HEK293T (cell line): ENCODE measurements at regions not wholly inside any gene's neighbourhood (a gene's known extent, or its start where the extent isn't known, plus 50 kb on each side); places are given as distances from the start of the nearest gene placed in this dataset.

Experiments used
- CTCF ChIA-PET: fragments of 350-600 bp; formaldehyde crosslinking; extraction: SDS; loops from one replicate; lab custom pipeline; 2021; ENCODE audit warnings: antibody characterized with exemption, inconsistent platforms; lab: Yijun Ruan, JAX
- POLR2A ChIA-PET: fragments of 350-600 bp; formaldehyde crosslinking; extraction: SDS; loops from one replicate; lab custom pipeline; 2020; ENCODE audit warnings: antibody characterized with exemption, inconsistent platforms; lab: Yijun Ruan, JAX
- DNase-seq: peaks from one replicate; pipeline ENCODE4 v3.0.0; 2012; ENCODE audit warnings: mixed read lengths; ENCODE audit errors: extremely low spot score
- ARNT ChIP-seq: fragments of 450-650 bp; IDR thresholded peaks from 2 replicates; pipeline ENCODE4 v1.6.1; 2017; ENCODE audit warnings: mild to moderate bottlenecking
- BHLHE40 ChIP-seq: fragments of 450-650 bp; IDR thresholded peaks from 2 replicates; pipeline ENCODE4 v1.6.1; 2016; ENCODE audit warnings: mild to moderate bottlenecking, moderate library complexity, borderline replicate concordance
- CTBP1 ChIP-seq: fragments of 450-650 bp; IDR thresholded peaks from 2 replicates; pipeline ENCODE4 v1.6.1; 2016; ENCODE audit warnings: borderline replicate concordance
- ELF4 ChIP-seq: fragments of 450-650 bp; IDR thresholded peaks from 2 replicates; pipeline ENCODE4 v1.6.1; 2017; ENCODE audit warnings: antibody characterized with exemption
- FOXA1 ChIP-seq: fragments of 450-650 bp; IDR thresholded peaks from 2 replicates; pipeline ENCODE4 v1.6.1; 2016; ENCODE audit warnings: mild to moderate bottlenecking
- FOXK2 ChIP-seq: fragments of 450-650 bp; IDR thresholded peaks from 2 replicates; pipeline ENCODE4 v1.6.1; 2016; ENCODE audit warnings: mild to moderate bottlenecking
- FOXM1 ChIP-seq: fragments of 450-650 bp; IDR thresholded peaks from 2 replicates; pipeline ENCODE4 v1.6.1; 2017; ENCODE audit warnings: mild to moderate bottlenecking, borderline replicate concordance
- HDGF ChIP-seq: fragments of 450-650 bp; IDR thresholded peaks from 2 replicates; pipeline ENCODE4 v1.6.1; 2017; ENCODE audit warnings: antibody characterized with exemption, borderline replicate concordance
- L3MBTL2 ChIP-seq: fragments of 450-650 bp; conservative IDR thresholded peaks from 2 replicates; pipeline ENCODE4 v1.6.1; 2016; ENCODE audit warnings: mild to moderate bottlenecking
- LEF1 ChIP-seq: fragments of 450-650 bp; IDR thresholded peaks from 2 replicates; pipeline ENCODE4 v1.6.1; 2017; ENCODE audit warnings: mild to moderate bottlenecking, borderline replicate concordance
- NFRKB ChIP-seq: fragments of 450-650 bp; IDR thresholded peaks from 2 replicates; pipeline ENCODE4 v1.6.1; 2016; ENCODE audit warnings: mild to moderate bottlenecking, moderate library complexity
- PKNOX1 ChIP-seq: fragments of 450-650 bp; IDR thresholded peaks from 2 replicates; pipeline ENCODE4 v1.6.1; 2016
- SP1 ChIP-seq: fragments of 450-650 bp; IDR thresholded peaks from 2 replicates; pipeline ENCODE4 v1.6.1; 2017
- SUZ12 ChIP-seq: fragments of 450-650 bp; IDR thresholded peaks from 2 replicates; pipeline ENCODE4 v1.6.1; 2016; ENCODE audit warnings: mild to moderate bottlenecking
- TARDBP ChIP-seq: fragments of 450-650 bp; IDR thresholded peaks from 2 replicates; pipeline ENCODE4 v1.6.1; 2016
- ZNF384 ChIP-seq: fragments of 450-650 bp; IDR thresholded peaks from 2 replicates; pipeline ENCODE4 v1.6.1; 2016

DNA sequence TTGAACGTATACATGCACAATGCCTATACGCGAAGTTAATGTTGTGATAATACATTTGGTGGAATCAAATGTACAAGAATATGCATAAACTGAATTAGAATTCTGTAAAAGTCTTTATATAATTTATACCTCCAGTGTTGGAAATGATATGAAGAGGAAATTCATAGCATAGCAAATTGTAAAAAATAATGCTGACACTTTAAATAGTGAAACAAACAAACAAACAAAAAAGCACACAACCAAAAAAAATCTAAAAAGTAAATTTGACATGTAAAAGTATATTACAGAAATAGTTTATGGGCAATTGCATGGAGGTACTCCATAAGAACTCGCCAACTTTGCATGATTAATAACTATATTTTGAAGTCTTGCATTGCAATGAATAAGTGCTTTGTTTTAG, 780.9 kb downstream of the TBC1D32 start:
- POLR2A ChIA-PET: no interaction called here
- CTCF ChIA-PET: no interaction called here
- TF ChIP-seq TARDBP (no peak), ARNT (no peak), L3MBTL2 (no peak), SP1 (no peak), NFRKB (no peak), FOXM1 (no peak), FOXK2 (no peak), LEF1 (no peak)
- DNase-seq: no peak

DNA sequence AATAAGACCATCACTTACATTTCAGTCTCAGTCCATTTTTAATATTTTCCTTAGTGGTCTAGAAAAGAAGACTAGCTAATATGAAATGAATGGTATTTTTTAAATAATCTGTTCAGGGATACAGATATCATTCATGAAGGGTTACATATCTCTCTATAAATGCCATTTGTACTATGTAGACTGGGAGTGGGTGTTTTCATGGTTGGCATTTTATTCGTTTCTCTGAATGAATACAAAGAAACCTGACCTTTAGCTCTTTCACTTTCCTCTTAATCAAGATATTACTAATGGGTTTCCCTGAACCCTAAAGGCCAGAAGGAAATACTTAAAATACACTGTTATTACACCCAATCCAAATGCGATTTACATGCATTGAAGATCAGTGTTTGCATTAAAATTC, 788.9 kb downstream of the TBC1D32 start:
- CTCF ChIA-PET: no interaction called here
- no peak for DNase-seq
- POLR2A ChIA-PET: no interaction called here
- TF ChIP-seq L3MBTL2 (no peak), PKNOX1 (no peak), FOXM1 (no peak), BHLHE40 (no peak), CTBP1 (no peak), FOXK2 (no peak), ZNF384 (no peak), ARNT (no peak), SP1 (no peak), SUZ12 (no peak), NFRKB (no peak), LEF1 (no peak)

GRCh38 chr6:120534954-120535353, 799.3 kb downstream of the TBC1D32 start:
- ChIA-PET POLR2A (no interaction called here), CTCF (no interaction called here)
- no peak for DNase-seq
- no peak for TF ChIP-seq FOXK2
- TF ChIP-seq ARNT: no peak
- no peak for TF ChIP-seq L3MBTL2
- no peak for TF ChIP-seq BHLHE40
- no peak for TF ChIP-seq ELF4
- TF ChIP-seq PKNOX1: no peak
- TF ChIP-seq SP1: no peak
- TF ChIP-seq TARDBP: no peak
- TF ChIP-seq CTBP1: no peak
- no peak for TF ChIP-seq FOXM1
- no peak for TF ChIP-seq SUZ12
- no peak for TF ChIP-seq FOXA1
- TF ChIP-seq LEF1: no peak
- TF ChIP-seq HDGF: no peak

GRCh38 chr6:120526576-120526975, 807.7 kb downstream of the TBC1D32 start:
- TF ChIP-seq ELF4: no peak
- no peak for TF ChIP-seq LEF1
- TF ChIP-seq CTBP1: no peak
- TF ChIP-seq FOXM1: no peak
- TF ChIP-seq SP1: no peak
- no peak for TF ChIP-seq HDGF
- no peak for TF ChIP-seq BHLHE40
- TF ChIP-seq TARDBP: no peak
- TF ChIP-seq NFRKB: no peak
- no peak for TF ChIP-seq ARNT
- no peak for TF ChIP-seq FOXK2
- no peak for TF ChIP-seq FOXA1
- ChIA-PET CTCF (no interaction called here), POLR2A (no interaction called here)
- no peak for DNase-seq

- no peak for DNase-seq
- CTCF ChIA-PET: no interaction called here
- TF ChIP-seq ELF4 (no peak), NFRKB (no peak), CTBP1 (no peak), SUZ12 (no peak)
- POLR2A ChIA-PET: no interaction called here
Measured at GRCh38 chr6:120514544-120514943, 819.7 kb downstream of the TBC1D32 start.

GRCh38 chr6:120511712-120512111, 822.6 kb downstream of the TBC1D32 start:
- POLR2A ChIA-PET: no interaction called here
- TF ChIP-seq NFRKB: no peak
- no peak for TF ChIP-seq BHLHE40
- TF ChIP-seq FOXM1: no peak
- TF ChIP-seq SUZ12: no peak
- no peak for TF ChIP-seq ARNT
- TF ChIP-seq FOXK2: no peak
- TF ChIP-seq LEF1: no peak
- no peak for TF ChIP-seq ZNF384
- no peak for TF ChIP-seq SP1
- no peak for TF ChIP-seq HDGF
- TF ChIP-seq FOXA1: no peak
- TF ChIP-seq PKNOX1: no peak
- DNase-seq: no peak
- CTCF ChIA-PET: no interaction called here

DNA sequence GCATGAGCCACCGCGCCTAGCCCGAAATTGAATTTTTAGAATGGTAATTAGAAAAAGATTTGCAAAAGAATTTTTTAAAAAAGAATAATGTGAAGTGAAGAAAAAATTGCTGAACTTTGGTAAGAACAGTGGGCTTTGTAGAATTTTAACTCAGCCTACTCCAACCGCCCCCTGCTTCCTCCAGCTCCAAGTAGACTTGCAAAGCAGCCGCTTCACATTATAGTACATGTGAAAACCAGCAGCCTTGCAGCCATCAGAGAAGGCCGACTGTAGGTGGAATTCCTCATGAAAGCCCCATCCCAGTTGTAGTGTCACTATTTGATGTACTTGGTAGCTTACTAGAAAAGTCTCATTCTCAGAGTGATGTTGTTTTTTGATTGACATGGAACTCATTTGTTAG, 835.6 kb downstream of the TBC1D32 start:
- TF ChIP-seq FOXM1 (no peak), ELF4 (no peak), SUZ12 (no peak), FOXK2 (no peak), ARNT (no peak), PKNOX1 (no peak), FOXA1 (no peak), CTBP1 (no peak), LEF1 (no peak), SP1 (no peak), BHLHE40 (no peak), HDGF (no peak), L3MBTL2 (no peak), TARDBP (no peak), NFRKB (no peak), ZNF384 (no peak)
- DNase-seq: no peak
- ChIA-PET CTCF (no interaction called here), POLR2A (no interaction called here)
